ENCODE measurements at regions not wholly inside any gene's neighbourhood (a gene's known extent, or its start where the extent isn't known, plus 50 kb on each side); places are given as distances from the start of the nearest gene placed in this dataset.

DNA sequence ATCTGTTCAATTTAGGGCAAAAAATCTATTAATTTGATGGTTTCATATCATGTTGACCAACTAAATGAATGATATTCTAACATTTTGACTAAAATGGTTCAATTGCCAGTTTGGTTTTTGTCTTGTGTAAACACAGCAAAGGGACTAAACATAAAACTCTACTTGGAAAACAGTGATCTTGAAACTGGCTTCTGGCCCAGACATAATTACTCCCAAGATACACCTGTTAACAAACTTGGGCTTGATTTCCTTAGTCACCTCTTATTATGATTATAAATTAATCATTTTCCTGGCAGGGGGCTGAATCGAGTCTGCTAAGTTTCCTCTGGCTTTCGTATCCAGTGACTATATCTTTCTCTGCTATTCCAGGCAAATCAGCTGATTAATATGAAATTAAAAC, 78.0 kb upstream of the OXGR1 start:
- TF ChIP-seq, protein P1, sequence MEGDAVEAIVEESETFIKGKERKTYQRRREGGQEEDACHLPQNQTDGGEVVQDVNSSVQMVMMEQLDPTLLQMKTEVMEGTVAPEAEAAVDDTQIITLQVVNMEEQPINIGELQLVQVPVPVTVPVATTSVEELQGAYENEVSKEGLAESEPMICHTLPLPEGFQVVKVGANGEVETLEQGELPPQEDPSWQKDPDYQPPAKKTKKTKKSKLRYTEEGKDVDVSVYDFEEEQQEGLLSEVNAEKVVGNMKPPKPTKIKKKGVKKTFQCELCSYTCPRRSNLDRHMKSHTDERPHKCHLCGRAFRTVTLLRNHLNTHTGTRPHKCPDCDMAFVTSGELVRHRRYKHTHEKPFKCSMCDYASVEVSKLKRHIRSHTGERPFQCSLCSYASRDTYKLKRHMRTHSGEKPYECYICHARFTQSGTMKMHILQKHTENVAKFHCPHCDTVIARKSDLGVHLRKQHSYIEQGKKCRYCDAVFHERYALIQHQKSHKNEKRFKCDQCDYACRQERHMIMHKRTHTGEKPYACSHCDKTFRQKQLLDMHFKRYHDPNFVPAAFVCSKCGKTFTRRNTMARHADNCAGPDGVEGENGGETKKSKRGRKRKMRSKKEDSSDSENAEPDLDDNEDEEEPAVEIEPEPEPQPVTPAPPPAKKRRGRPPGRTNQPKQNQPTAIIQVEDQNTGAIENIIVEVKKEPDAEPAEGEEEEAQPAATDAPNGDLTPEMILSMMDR (conservative IDR thresholded peaks at IDR 0.05): no peak
- TF ChIP-seq ZFX (IDR thresholded peaks at IDR 0.05): no peak

All from C4-2B (cell line).